Small intestine (tissue), 7 donors: ENCODE measurements at regions not wholly inside any gene's neighbourhood (a gene's known extent, or its start where the extent isn't known, plus 50 kb on each side); places are given as distances from the start of the nearest gene placed in this dataset.
"Not testable (repeated sequence)": the region's sequence is repeated elsewhere in the genome, so short reads cannot be mapped to it uniquely, and the experiment has no call there.

Source experiments
- DNase-seq, 2 donors: peaks; one replicate each; pipeline versions ENCODE4 v3.0.0 to v3.0.0-alpha.2; 2013
- FAIRE-seq: peaks from 2 replicates; lab custom pipeline; 2012; peaks lifted over from hg19 to GRCh38; lab: Jason Lieb, UNC
- H3K27ac ChIP-seq, 3 donors: one replicate each; pipeline ENCODE4 v1.5.1; 2013; ENCODE audit warnings: low read length in 2 of 3, mild to moderate bottlenecking in 2 of 3, control low read depth in 1 of 3, inconsistent platforms in 1 of 3, low read depth in 1 of 3, moderate library complexity in 1 of 3
- H3K27me3 ChIP-seq, 3 donors: one replicate each; pipeline ENCODE4 v1.6.1; 2013; ENCODE audit warnings: low read length in 3 of 3, inconsistent platforms in 1 of 3; ENCODE audit not compliant: control insufficient read depth in 3 of 3, insufficient read depth in 3 of 3
- H3K36me3 ChIP-seq, 3 donors: one replicate each; pipeline ENCODE4 v1.6.1; 2013; ENCODE audit warnings: low read length in 3 of 3, inconsistent platforms in 1 of 3, low read depth in 1 of 3, mild to moderate bottlenecking in 1 of 3, moderate library complexity in 1 of 3; ENCODE audit not compliant: control insufficient read depth in 3 of 3, insufficient read depth in 2 of 3
- H3K4me1 ChIP-seq, 3 donors: one replicate each; pipeline ENCODE4 v1.6.1; 2013; ENCODE audit warnings: low read length in 2 of 3, inconsistent platforms in 1 of 3, low read depth in 1 of 3, mild to moderate bottlenecking in 1 of 3, moderate library complexity in 1 of 3; ENCODE audit not compliant: control insufficient read depth in 3 of 3, insufficient read depth in 2 of 3
- H3K4me3 ChIP-seq, 3 donors: one replicate each; pipeline ENCODE4 v1.5.1; 2013; ENCODE audit warnings: low read length in 3 of 3, control low read depth in 1 of 3, inconsistent platforms in 1 of 3, low read depth in 1 of 3, mild to moderate bottlenecking in 1 of 3, moderate library complexity in 1 of 3
- H3K9me3 ChIP-seq, 2 donors: one replicate each; pipeline ENCODE4 v1.6.1; 2013; ENCODE audit warnings: low read depth in 1 of 2, low read length in 1 of 2; ENCODE audit not compliant: control insufficient read depth in 2 of 2, insufficient read depth in 1 of 2
- WGBS, 3 donors: extraction: QIAGEN DNeasy Blood & Tissue Kit; methylation state at CpG; one replicate each; pipeline ENCODE4 v1.1.7; 2013; 5-methylcytosine and 5-hydroxymethylcytosine counted together
- donor health status: healthy with polysubstance abuse.
- donor health status: control.
- donor health status: control.
- donor health status: Bipolar disorder and iron deficiency.
- donor health status: healthy.

- no peaks in the 10 kb centered on the region for H3K9me3 ChIP-seq
- no peaks in the 10 kb centered on the region for H3K27me3 ChIP-seq
- H3K36me3 ChIP-seq = no peaks in the 10 kb centered on the region
- H3K27ac ChIP-seq = peak overlapping the region in 1 of 3 donors; percentile 32
- no peaks in the 10 kb centered on the region for H3K4me1 ChIP-seq
- FAIRE-seq (no peak), DNase-seq (no peak)
- no peak overlapping the region for H3K4me3 ChIP-seq
- 65 to 75% (median 65%) methylated on average over 7 of the region's 7 CpGs for WGBS, 3 donors
Observed at GRCh38 chr6:11460837-11461661, 76.5 kb upstream of the TMEM170B start.

- DNase-seq (peak; percentile 46 to 66), FAIRE-seq (no peak)
- Histone ChIP-seq H3K4me1 (no peaks in the 10 kb centered on the region), H3K36me3 (no peaks in the 10 kb centered on the region), H3K27ac (peak overlapping the region in 1 of 3 donors; percentile 11), H3K4me3 (no peak overlapping the region), H3K9me3 (no peaks in the 10 kb centered on the region), H3K27me3 (no peaks in the 10 kb centered on the region)
- WGBS, 3 donors = 87 to 91% (median 89%) methylated on average over 4 of the region's 4 CpGs
Observed at GRCh38 chr6:11460001-11460668, 77.4 kb upstream of the TMEM170B start.

DNA sequence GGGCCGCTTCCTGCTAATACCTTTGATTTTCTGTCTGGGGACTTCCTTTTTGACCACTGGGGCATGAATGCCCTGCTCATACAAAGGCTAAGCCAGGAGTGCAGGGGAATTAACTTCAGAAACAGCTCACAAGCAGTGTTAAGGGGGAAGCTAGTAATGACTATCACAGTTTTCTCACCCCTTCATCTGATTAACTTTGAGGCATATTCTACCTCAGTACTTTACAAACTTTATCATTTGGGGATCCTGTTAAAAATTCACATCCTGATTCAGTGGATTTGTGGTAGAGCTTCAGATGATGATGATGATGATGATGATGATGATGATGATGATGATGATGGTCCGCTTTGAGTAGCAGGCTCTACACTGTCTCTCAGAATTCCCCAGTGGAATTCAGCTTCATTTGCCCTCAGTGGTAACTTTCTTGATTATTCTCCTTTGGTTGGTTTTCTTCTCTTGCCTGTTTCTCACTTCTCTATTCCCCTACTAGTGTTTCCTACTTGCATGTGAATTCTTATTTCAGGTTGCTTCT is 78.4 kb upstream of the TMEM170B start:
- DNase-seq (no peak), FAIRE-seq (no peak)
- H3K9me3 ChIP-seq = no peaks in the 10 kb centered on the region
- H3K4me3 ChIP-seq = no peak overlapping the region
- no peaks in the 10 kb centered on the region for H3K27me3 ChIP-seq
- no peak overlapping the region for H3K27ac ChIP-seq
- 79 to 91% (median 85%) methylated on average over 2 of the region's 2 CpGs for WGBS, 3 donors
- H3K36me3 ChIP-seq = no peaks in the 10 kb centered on the region
- H3K4me1 ChIP-seq = no peaks in the 10 kb centered on the region

- no peak for FAIRE-seq
- Histone ChIP-seq H3K4me1 (no peaks in the 10 kb centered on the region), H3K36me3 (no peaks in the 10 kb centered on the region), H3K9me3 (no peaks in the 10 kb centered on the region), H3K27me3 (no peaks in the 10 kb centered on the region), H3K4me3 (no peak overlapping the region), H3K27ac (no peak overlapping the region)
- 58 to 76% (median 72%) methylated on average over 2 of the region's 2 CpGs for WGBS, 3 donors
- DNase-seq = no peak
Observed at GRCh38 chr6:11458509-11458908, 79.0 kb upstream of the TMEM170B start.

GRCh38 chr6:11457422-11457821 is 80.1 kb upstream of the TMEM170B start:
- not testable (repeated sequence) for H3K4me1 ChIP-seq, H3K27me3 ChIP-seq, DNase-seq, H3K4me3 ChIP-seq, H3K9me3 ChIP-seq, H3K36me3 ChIP-seq, H3K27ac ChIP-seq, FAIRE-seq
- 91 to 93% (median 91%) methylated on average over 6 of the region's 6 CpGs for WGBS, 3 donors

DNA sequence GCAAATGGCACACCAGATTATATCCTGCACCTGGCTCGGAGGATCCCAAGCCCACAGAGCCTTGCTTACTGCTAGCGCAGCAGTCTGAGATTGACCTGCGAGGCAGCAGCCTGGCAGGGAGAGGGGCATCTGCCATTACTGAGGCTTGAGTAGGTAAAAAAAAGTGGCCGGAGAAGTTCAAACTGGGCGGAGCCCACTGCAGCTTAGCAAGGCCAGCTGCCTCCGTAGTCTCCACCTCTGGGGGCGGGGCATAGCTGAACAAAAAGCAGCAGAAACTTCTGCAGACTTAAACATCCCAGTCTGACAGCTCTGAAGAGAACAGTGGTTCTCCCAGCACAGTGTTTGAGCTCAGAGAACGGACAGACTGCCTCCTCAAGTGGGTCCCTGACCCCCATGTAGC is 85.4 kb upstream of the TMEM170B start:
- H3K9me3 ChIP-seq, H3K27ac ChIP-seq, H3K4me1 ChIP-seq, H3K4me3 ChIP-seq, FAIRE-seq, DNase-seq, H3K27me3 ChIP-seq, H3K36me3 ChIP-seq: not testable (repeated sequence)
- WGBS, 3 donors = 85 to 89% (median 87%) methylated on average over 8 of the region's 8 CpGs

- Histone ChIP-seq H3K27me3 (peaks cover 0 to 2% (median 0%) of the 10 kb centered on the region in 3 donors), H3K9me3 (no peaks in the 10 kb centered on the region), H3K4me3 (no peak overlapping the region), H3K27ac (no peak overlapping the region), H3K36me3 (no peaks in the 10 kb centered on the region), H3K4me1 (no peaks in the 10 kb centered on the region)
- FAIRE-seq = no peak
- 67 to 90% (median 85%) methylated on average over 2 of the region's 2 CpGs for WGBS, 3 donors
- no peak for DNase-seq
Observed at GRCh38 chr6:11450037-11450436, 87.5 kb upstream of the TMEM170B start.

DNA sequence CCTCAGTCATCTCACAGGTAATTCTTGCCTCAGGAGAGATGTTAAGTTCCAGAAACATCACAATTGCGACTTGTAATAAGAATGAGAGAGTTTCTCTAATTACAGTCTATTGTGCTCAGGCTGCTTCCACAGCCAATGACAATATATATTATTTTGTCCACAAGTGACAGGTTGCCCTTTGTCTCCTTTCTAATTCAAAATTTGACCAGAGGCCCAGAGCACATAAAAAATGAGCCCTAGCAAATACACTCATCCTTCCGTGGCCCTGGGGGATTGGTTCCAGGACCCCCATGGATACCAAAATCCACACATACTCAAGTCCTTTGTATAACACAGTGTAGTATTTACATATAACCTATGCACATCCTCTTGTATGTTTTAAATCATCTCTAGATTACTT is 88.1 kb upstream of the TMEM170B start:
- Histone ChIP-seq H3K4me1 (no peaks in the 10 kb centered on the region), H3K36me3 (no peaks in the 10 kb centered on the region), H3K27ac (no peak overlapping the region), H3K27me3 (peaks cover 0 to 2% (median 0%) of the 10 kb centered on the region in 3 donors), H3K9me3 (no peaks in the 10 kb centered on the region), H3K4me3 (no peak overlapping the region)
- DNase-seq (no peak), FAIRE-seq (no peak)
- 85 to 94% (median 92%) methylated on average over 2 of the region's 2 CpGs for WGBS, 3 donors
